ENCODE measurements at regions not wholly inside any gene's neighbourhood (a gene's known extent, or its start where the extent isn't known, plus 50 kb on each side); places are given as distances from the start of the nearest gene placed in this dataset.

- TF ChIP-seq, protein P1, sequence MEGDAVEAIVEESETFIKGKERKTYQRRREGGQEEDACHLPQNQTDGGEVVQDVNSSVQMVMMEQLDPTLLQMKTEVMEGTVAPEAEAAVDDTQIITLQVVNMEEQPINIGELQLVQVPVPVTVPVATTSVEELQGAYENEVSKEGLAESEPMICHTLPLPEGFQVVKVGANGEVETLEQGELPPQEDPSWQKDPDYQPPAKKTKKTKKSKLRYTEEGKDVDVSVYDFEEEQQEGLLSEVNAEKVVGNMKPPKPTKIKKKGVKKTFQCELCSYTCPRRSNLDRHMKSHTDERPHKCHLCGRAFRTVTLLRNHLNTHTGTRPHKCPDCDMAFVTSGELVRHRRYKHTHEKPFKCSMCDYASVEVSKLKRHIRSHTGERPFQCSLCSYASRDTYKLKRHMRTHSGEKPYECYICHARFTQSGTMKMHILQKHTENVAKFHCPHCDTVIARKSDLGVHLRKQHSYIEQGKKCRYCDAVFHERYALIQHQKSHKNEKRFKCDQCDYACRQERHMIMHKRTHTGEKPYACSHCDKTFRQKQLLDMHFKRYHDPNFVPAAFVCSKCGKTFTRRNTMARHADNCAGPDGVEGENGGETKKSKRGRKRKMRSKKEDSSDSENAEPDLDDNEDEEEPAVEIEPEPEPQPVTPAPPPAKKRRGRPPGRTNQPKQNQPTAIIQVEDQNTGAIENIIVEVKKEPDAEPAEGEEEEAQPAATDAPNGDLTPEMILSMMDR (IDR thresholded peaks at IDR 0.05; ENCODE audit: borderline replicate concordance, extremely low read depth, low read length, poor library complexity, severe bottlenecking) = no peak
- TF ChIP-seq EZH2 (IDR thresholded peaks at IDR 0.05; ENCODE audit: borderline replicate concordance, low read depth, low read length, severe bottlenecking) = no peak
These were observed 339.2 kb upstream of the AJAP1 start for GRCh38 chr1:4315202-4315601.

All from DND-41 (cell line).